HCT116 (cell line): ENCODE measurements at regions not wholly inside any gene's neighbourhood (a gene's known extent, or its start where the extent isn't known, plus 50 kb on each side); places are given as distances from the start of the nearest gene placed in this dataset.

Source experiments
- ATAC-seq: fragments of 200-7000 bp; cut with Tn5 transposase; 2 replicates; pipeline ENCODE4 v1.9.1; 2020; ENCODE audit warnings: mild to moderate bottlenecking, moderate library complexity
- BruUV-seq: library from RNA; stranded (reverse); fragments of 400-500 nt; replicated peaks from 2 replicates; lab custom pipeline; 2021; lab: Mats Ljungman, UMichigan
- CTCF ChIA-PET: fragments of 300-600 bp; sonication (Branson Sonifier 250); formaldehyde crosslinking; loops from one replicate; lab custom pipeline; 2021; ENCODE audit warnings: antibody characterized with exemption; lab: Charles Lee
- POLR2A ChIA-PET: fragments of 300-600, 350-600 bp; sonication (Branson Sonifier 250); formaldehyde crosslinking; loops from one replicate; lab custom pipeline; 2021; ENCODE audit warnings: antibody characterized with exemption; lab: Charles Lee
- RAD21 ChIA-PET, 2 experiments: fragments of 300-600 bp; sonication (Branson Sonifier 250); formaldehyde crosslinking; loops; one replicate each; lab custom pipeline; 2023; ENCODE audit warnings: low total read pairs in 2 of 2; ENCODE audit not compliant: uncharacterized antibody in 2 of 2, unreplicated experiment in 2 of 2, low non-redundant PET in 1 of 2; lab: Charles Lee
- DNase-seq: peaks from one replicate; pipeline ENCODE4 v3.0.0-alpha.2; 2010; ENCODE audit warnings: low read depth, low spot score
- H2AFZ ChIP-seq: fragments of 200-600 bp; shearing (Covaris generic), sonication (generic); 2 replicates; pipeline ENCODE4 v1.6.1; 2017; ENCODE audit warnings: low read depth, mixed run types, mixed read lengths, antibody characterized with exemption, low read length; ENCODE audit not compliant: poor library complexity, severe bottlenecking
- H3K27ac ChIP-seq: 2 replicates; pipeline ENCODE4 v1.5.1; 2012; ENCODE audit warnings: low read depth, low read length
- H3K27me3 ChIP-seq: fragments of 200-600 bp; sonication (generic); 2 replicates; pipeline ENCODE4 v1.6.1; 2016; ENCODE audit warnings: mixed run types, low read length, mixed read lengths; ENCODE audit not compliant: insufficient read depth
- H3K36me3 ChIP-seq, 2 experiments: fragments of 200-500 bp in 1 of 2; fragments of 200-600 bp in 1 of 2; sonication (Bioruptor generic) in 1 of 2; sonication (generic) in 1 of 2; 2 replicates each; pipeline versions ENCODE4 v1.5.1 to v1.6.1; 2014 to 2016; ENCODE audit warnings: low read length in 2 of 2, inconsistent platforms in 1 of 2, mixed read lengths in 1 of 2, mixed run types in 1 of 2; ENCODE audit not compliant: insufficient read depth in 2 of 2, control insufficient read depth in 1 of 2
- H3K4me1 ChIP-seq, 2 experiments: fragments of 200-600 bp in 1 of 2; sonication (generic) in 1 of 2; 2 replicates each; pipeline versions ENCODE4 v1.5.1 to v1.6.1; 2012 to 2017; ENCODE audit warnings: low read length in 2 of 2, inconsistent platforms in 1 of 2, mild to moderate bottlenecking in 1 of 2, mixed read lengths in 1 of 2, mixed run types in 1 of 2, moderate library complexity in 1 of 2; ENCODE audit not compliant: insufficient read depth in 2 of 2, control insufficient read depth in 1 of 2
- H3K4me2 ChIP-seq: fragments of 200-600 bp; sonication (generic); 2 replicates; pipeline ENCODE4 v1.6.1; 2017; ENCODE audit warnings: mixed run types, low read length, mixed read lengths
- H3K4me3 ChIP-seq, 2 experiments: fragments of 200-600 bp in 1 of 2; sonication (generic) in 1 of 2; replicated peaks in 1 of 2; 2 replicates each; pipeline ENCODE4 v1.5.1; 2011 to 2016; ENCODE audit warnings: low read length in 2 of 2, control low read depth in 1 of 2, low read depth in 1 of 2, mild to moderate bottlenecking in 1 of 2, mixed read lengths in 1 of 2, mixed run types in 1 of 2
- H3K79me2 ChIP-seq: fragments of 200-600 bp; sonication (generic); 2 replicates; pipeline ENCODE4 v1.6.1; 2017; ENCODE audit warnings: mild to moderate bottlenecking, mixed run types, low read length, moderate library complexity, mixed read lengths; ENCODE audit not compliant: insufficient read depth
- H3K9ac ChIP-seq: fragments of 200-600 bp; sonication (generic); 2 replicates; pipeline ENCODE4 v1.6.1; 2016; ENCODE audit warnings: low read length, mixed read lengths
- H3K9me2 ChIP-seq: fragments of 200-600 bp; sonication (generic), shearing (Covaris generic); 2 replicates; pipeline ENCODE4 v1.6.1; 2017; ENCODE audit warnings: mixed run types, mild to moderate bottlenecking, moderate library complexity; ENCODE audit not compliant: insufficient read depth
- H3K9me3 ChIP-seq, 2 experiments: fragments of 200-500 bp in 1 of 2; fragments of 200-600 bp in 1 of 2; sonication (Bioruptor generic) in 1 of 2; sonication (generic) in 1 of 2; 2 replicates each; pipeline ENCODE4 v1.6.1; 2014 to 2017; ENCODE audit warnings: low read length in 2 of 2, mixed read lengths in 2 of 2, inconsistent platforms in 1 of 2, low read depth in 1 of 2, mild to moderate bottlenecking in 1 of 2, mixed run types in 1 of 2, moderate library complexity in 1 of 2; ENCODE audit not compliant: control insufficient read depth in 1 of 2, insufficient read depth in 1 of 2
- H4K20me1 ChIP-seq: fragments of 200-600 bp; sonication (generic), shearing (Covaris generic); 2 replicates; pipeline ENCODE4 v1.6.1; 2017; ENCODE audit warnings: mixed run types, mild to moderate bottlenecking, moderate library complexity; ENCODE audit not compliant: insufficient read depth
- CBX3 ChIP-seq: IDR thresholded peaks from 2 replicates; pipeline ENCODE4 v1.6.1; 2012; ENCODE audit warnings: low read depth
- ELF1 ChIP-seq: IDR thresholded peaks from 2 replicates; pipeline ENCODE4 v1.6.1; 2012; ENCODE audit warnings: low read depth, borderline replicate concordance
- EZH2phosphoT487 ChIP-seq: fragments of 200-600 bp; IDR thresholded peaks from 2 replicates; pipeline ENCODE4 v1.6.1; 2018; ENCODE audit warnings: antibody characterized with exemption, borderline replicate concordance
- JUND ChIP-seq: IDR thresholded peaks from 2 replicates; pipeline ENCODE4 v1.6.1; 2012
- POLR2A ChIP-seq: IDR thresholded peaks from 2 replicates; pipeline ENCODE4 v1.7.0; 2011; ENCODE audit warnings: borderline replicate concordance; ENCODE audit not compliant: insufficient read depth, insufficient read length; ENCODE audit errors: extremely low read depth
- REST ChIP-seq: IDR thresholded peaks from 2 replicates; pipeline ENCODE4 v1.6.1; 2012; ENCODE audit warnings: low read depth
- SP1 ChIP-seq: IDR thresholded peaks from 2 replicates; pipeline ENCODE4 v1.6.1; 2012; ENCODE audit warnings: low read depth
- YY1 ChIP-seq: IDR thresholded peaks from 2 replicates; pipeline ENCODE4 v1.6.1; 2011; ENCODE audit warnings: low read length, low read depth, moderate library complexity, mild to moderate bottlenecking; ENCODE audit not compliant: insufficient replicate concordance; ENCODE audit errors: extremely low read depth
- ZFX ChIP-seq: fragments of 450-650 bp; IDR thresholded peaks from 2 replicates; pipeline ENCODE4 v1.6.1; 2017
- intact Hi-C: fragments of 100-400 bp; cut with micrococcal nuclease; formaldehyde crosslinking; loops from 2 replicates; pipeline ENCODE4 v1.10.0; 2022
- TF ChIP-seq, protein P1 (sequence below): IDR thresholded peaks from 2 replicates; pipeline ENCODE4 v1.6.1; 2012

- no peak for TF ChIP-seq SP1
- TF ChIP-seq ELF1 = no peak
- no peak for TF ChIP-seq CBX3
These were observed 238.7 kb upstream of the USP25 start (continued) for GRCh38 chr21:15491100-15491499.

GRCh38 chr21:15493646-15494045 is 236.1 kb upstream of the USP25 start:
- Histone ChIP-seq H3K9ac (no peak overlapping the region), H3K9me2 (no peaks in the 10 kb centered on the region), H3K4me2 (no peak overlapping the region), H3K36me3 (no peaks in the 10 kb centered on the region), H4K20me1 (no peaks in the 10 kb centered on the region), H3K27me3 (no peaks in the 10 kb centered on the region), H3K4me1 (no peaks in the 10 kb centered on the region), H3K4me3 (no peak overlapping the region), H3K9me3 (no peaks in the 10 kb centered on the region), H3K79me2 (no peaks in the 10 kb centered on the region), H3K27ac (no peak overlapping the region), H2AFZ (no peak overlapping the region)
- ATAC-seq (no peak), DNase-seq (no peak)
- ChIA-PET POLR2A (no interaction called here), RAD21 (no interaction called here), CTCF (no interaction called here)
- intact Hi-C loops = loop anchor here (5.0 kb wide), 1 partner anchor 1236 kb away; no protein-coding TSS in a partner anchor
- no peak for TF ChIP-seq EZH2phosphoT487
- no peak for TF ChIP-seq JUND
- TF ChIP-seq, protein P1, sequence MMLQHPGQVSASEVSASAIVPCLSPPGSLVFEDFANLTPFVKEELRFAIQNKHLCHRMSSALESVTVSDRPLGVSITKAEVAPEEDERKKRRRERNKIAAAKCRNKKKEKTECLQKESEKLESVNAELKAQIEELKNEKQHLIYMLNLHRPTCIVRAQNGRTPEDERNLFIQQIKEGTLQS = no peak
- TF ChIP-seq POLR2A = no peak
- TF ChIP-seq REST = no peak
- no peak for TF ChIP-seq ZFX
- TF ChIP-seq YY1 = no peak
- no TSS peak for BruUV-seq
